Activated CD8-positive, alpha-beta memory T cell treated with anti-CD3 and anti-CD28 coated beads, Interleukin-2, amount 50 U/mL, for 1 hour (primary cell): ENCODE measurements at regions not wholly inside any gene's neighbourhood (a gene's known extent, or its start where the extent isn't known, plus 50 kb on each side); places are given as distances from the start of the nearest gene placed in this dataset.
"Not testable (repeated sequence)": the region's sequence is repeated elsewhere in the genome, so short reads cannot be mapped to it uniquely, and the experiment has no call there.

Source experiments
- DNase-seq: peaks from one replicate; pipeline ENCODE4 v3.0.0-alpha.2; 2020; ENCODE audit errors: extremely low read depth

DNA sequence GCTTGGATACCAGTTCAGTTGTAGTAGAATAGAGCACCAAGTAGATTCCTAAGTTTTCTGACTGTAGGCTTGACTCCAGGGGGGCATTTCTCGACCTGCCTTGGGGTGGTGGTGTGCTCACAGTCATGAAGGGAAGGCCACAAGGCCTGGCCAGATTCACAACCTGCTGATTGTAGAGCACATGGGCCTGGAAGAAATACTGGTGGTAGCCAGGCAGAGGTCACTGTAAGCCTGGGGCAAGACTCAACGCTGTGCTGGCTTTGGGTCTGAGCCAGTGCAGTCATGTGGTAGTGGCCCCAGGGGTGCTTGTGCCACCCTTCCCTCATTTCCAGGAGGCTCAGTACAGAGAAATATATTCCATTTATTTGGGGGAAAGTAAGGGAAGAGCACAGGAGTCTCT lies 832.3 kb upstream of the SLC10A2 start:
- DNase-seq: no peak

DNA sequence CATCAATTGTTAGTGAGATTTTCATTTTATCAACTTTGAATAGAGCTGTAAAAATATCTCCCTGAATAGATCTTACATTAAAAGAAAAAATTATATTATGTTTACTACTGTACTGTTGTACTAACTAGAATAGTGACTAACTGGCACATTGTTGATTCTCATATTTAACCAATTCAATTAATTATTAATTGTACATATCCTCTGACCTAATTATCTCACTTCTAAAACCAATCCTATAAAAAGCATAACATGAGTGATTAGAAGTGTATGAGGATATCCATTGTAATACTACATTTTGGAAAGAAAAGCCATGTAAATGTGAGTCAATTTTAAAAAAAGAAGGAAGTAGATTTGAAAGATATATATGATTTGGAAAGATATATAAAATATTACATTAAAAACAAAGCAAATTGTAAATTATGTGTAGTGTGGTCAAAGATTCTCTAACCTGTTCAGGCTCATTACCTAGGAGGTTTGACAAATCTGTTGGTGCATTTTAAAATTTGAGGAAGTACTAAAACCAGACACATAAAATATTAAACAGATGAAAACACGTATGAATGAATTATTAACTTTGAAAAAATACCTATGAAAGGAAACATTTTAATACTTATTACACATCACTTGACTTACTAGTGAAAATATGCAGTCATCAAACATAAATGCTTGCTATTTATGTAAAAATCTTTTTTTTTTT lies 829.8 kb upstream of the SLC10A2 start:
- DNase-seq: no peak

GRCh38 chr13:103894626-103895025 lies 828.4 kb upstream of the SLC10A2 start:
- no peak for DNase-seq

GRCh38 chr13:103884101-103884723 lies 818.0 kb upstream of the SLC10A2 start:
- no peak for DNase-seq

- no peak for DNase-seq
Observed at GRCh38 chr13:103883698-103884097, 817.5 kb upstream of the SLC10A2 start.

DNA sequence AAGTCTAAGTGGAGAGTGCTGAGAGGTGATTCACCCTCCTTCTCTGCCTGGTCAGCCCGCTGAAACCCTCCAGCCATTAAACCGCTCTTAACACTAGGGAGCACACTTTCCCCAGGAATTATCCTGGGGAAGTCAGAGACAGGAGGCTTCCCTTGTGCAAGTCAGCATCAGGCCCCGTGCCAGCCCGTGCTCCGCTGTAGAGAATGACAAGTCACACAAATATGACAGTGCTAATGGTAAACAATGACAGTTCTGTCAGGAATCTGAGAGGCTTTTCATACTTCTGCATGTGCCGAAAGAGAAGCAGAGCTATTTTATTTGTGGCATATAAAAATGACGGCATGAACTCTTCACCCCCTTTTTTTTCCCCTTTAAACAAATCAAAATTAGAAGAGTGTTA lies 816.9 kb upstream of the SLC10A2 start:
- no peak for DNase-seq

DNA sequence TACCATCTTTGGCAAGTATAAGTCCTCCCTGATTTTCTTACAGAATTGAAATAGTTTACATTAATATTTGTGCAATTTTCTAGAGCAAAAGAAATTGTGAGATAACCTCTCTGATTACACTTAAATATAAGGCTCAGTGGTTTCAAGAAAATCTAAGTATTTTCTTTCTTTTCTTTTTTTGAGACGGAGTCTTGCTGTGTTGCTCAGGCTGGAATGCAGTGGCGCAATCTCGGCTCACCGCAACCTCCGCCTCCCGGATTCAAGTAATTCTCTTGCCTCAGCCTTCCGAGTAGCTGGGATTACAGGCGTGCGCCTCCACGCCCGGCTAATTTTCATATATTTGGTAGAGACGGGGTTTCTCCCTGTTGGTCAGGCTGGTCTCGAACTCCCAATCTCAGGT lies 813.9 kb upstream of the SLC10A2 start:
- not testable (repeated sequence) for DNase-seq

DNA sequence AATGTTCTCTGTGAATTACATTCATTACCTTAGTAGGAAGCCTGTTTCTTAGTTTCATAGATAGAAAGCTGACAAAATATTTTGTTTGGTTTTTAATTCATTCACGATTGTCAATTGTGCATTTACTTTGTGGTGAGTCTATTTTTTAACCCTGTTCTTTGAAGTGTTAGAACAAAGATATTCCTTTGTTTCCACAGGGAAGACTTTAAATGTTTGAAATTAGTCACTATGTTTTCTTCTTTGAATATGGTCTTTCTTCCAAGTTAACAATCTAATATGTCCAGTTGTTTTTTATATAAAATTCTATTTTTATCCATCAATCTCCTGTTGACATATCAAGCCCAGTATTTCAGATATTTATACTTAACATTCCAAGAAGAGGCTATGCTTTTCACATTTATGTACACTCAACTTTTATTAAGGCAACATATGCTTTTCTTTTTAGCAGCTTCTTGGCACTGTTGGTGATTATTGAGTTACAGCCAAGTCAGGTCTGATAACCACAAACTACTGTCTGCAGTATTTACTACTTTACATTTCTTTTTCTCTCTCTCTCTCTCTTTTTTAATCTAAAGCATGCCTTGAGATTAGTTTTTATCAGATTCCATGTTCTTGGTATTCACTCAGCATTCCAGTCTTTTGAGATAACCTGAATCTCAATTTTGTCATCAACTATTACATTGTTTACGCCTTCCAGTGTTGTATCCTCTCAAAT lies 812.8 kb upstream of the SLC10A2 start:
- no peak for DNase-seq

GRCh38 chr13:103876571-103876970 lies 810.4 kb upstream of the SLC10A2 start:
- DNase-seq: no peak

DNA sequence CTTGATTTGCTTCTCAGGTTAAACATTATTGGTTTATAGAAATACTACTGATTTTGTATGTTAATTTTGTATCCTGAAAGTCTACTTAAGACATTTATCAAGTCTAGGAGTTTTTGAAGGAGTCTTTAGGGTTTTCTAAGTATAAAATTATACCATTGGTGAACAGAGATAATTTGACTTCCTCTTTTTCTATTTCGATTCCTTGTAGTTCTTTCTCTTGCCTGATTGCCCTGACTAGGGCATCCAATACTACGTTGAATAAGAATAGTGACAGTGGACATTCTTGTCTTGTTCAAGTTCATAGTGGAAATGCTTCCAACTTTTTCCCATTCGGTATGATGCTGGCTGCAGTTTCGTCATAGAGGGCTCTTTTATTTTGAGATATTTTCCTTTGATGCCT lies 807.5 kb upstream of the SLC10A2 start:
- DNase-seq: no peak

DNA sequence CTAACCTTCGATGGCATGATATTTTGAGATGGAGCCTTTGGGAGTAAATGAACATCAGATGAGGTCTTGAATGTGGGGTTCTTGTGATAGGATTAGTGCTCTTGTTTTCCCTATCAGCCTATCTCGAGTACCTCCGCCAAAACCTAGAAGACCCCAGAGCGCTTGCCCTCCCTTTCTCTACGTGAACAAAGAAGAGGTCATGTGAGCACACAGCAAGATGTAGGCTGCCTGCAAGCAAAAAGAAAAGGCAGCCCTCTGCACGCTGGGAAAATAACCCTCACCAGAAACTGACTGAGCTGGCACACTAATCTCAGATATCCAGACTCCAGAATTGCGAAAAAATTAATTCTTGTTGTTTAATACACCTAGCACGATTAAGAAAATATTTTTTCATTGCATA lies 799.8 kb upstream of the SLC10A2 start:
- DNase-seq: no peak

- no peak for DNase-seq
Observed at GRCh38 chr13:103862525-103862924, 796.3 kb upstream of the SLC10A2 start.

GRCh38 chr13:103859952-103860351 lies 793.7 kb upstream of the SLC10A2 start:
- no peak for DNase-seq

DNA sequence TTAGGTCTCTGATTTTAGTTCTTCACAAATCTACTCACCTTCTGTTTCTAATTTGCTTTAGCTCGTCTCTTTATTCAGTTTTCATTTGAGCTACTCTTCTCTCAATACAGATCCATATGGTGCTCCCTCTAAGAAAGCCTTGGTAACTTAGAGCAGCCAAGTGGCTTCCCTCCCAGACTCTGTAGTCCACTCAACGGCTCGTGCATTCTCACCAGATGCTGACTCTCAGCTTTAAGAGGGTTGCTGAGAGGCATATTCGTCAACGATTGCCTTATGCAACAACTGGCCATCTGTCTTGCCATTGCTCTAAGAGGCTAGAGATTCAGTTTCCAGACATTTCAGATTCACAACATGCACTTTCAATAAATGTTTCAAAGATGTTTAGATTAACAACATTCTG lies 785.8 kb upstream of the SLC10A2 start:
- no peak for DNase-seq

DNA sequence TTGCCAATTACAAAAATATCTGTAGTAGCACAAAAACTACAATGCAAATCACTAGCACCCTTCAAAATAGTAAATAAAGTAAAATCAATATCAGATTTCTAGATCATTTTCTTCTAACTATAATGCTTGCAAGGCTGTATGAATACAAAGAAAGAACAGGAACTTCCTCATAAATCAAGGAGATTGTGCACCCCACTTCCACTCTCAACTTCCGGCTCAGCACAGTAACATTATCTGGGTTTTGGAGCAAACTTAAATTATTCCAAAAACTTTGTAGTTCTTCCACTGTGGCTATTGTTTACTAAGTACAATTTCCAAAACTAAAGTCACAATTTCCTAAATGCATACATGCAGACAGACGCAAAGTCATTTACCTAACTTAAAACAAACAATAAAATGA lies 778.3 kb upstream of the SLC10A2 start:
- DNase-seq: no peak

- no peak for DNase-seq
Observed at GRCh38 chr13:103839460-103839859, 773.2 kb upstream of the SLC10A2 start.

DNA sequence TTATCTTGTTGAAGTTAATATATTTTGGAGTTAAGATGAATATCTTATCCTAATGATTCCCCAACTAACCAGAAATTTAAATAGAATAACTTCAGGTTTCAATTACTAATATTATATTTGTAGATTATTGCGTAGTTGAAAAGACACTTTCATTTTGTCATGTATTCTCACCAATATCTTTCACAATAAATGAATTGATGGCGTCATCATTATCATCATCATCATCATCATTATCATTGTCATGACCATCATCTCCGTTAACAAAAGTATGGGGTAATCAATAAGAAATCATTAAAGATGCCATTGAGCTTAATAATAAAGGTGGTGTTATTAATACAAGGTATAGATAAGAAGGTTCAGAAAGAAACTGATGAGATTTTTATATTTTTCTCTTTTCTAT lies 768.8 kb upstream of the SLC10A2 start:
- no peak for DNase-seq

- DNase-seq: no peak
Observed at GRCh38 chr13:103833294-103833852, 767.2 kb upstream of the SLC10A2 start.

DNA sequence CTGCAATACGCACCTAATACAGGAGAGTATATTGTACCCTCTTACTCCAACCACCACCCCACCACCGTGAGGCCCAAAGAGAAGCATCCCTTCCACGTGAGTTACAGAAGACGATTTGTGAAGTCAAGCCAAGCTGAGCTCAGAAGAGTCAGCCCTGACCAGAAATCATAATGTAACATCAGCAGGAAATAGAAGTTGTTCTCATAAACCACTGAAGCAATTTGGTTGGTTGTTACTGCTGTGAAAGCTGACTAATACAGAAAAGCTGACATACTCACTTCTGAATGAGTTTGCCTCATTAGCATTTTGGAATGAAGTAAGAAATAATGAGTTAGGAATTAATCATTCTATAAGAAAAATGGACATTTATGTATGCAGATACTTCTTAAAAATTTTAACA lies 749.4 kb upstream of the SLC10A2 start:
- no peak for DNase-seq

GRCh38 chr13:103812971-103813370 lies 746.8 kb upstream of the SLC10A2 start:
- no peak for DNase-seq

DNA sequence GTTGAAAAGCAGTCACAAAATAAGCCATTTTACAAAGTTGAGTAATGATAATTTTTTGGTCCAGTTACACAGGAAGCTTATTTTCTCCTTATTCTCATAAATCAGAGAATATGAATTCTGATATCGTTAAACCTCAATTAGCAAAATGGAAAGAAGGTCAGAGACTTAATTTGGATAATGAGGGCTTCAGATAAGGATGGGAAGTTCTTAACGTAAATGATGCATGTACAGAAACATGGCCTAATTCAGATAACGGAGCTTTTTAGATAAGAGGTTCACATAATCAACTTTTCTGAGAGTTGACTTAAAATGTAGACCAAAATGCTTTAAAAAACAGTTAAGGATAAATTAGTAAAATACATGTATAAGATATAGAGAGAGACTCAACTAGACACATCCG lies 746.3 kb upstream of the SLC10A2 start:
- DNase-seq: no peak

GRCh38 chr13:103810026-103810425 lies 743.8 kb upstream of the SLC10A2 start:
- no peak for DNase-seq

DNA sequence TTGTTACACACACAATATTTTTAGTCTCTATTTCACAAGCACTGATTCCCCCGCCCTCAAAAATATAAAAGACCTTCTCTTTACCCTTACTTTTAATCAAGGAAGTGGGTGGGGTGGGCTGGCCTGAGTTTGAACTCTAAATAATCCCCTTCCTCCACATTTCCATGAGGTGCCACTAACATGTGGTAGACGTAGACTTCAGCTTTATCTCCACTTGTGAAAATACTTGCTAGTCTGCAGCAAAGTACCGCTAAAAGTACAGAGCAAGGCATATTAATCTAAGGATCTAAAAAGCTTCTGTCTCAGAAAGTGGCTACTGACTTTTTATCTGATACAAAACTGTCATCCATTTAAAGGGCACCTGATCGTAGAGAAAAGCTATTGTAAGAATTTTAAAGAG lies 739.6 kb upstream of the SLC10A2 start:
- DNase-seq: no peak
